HFFc6 (cell line): ENCODE measurements at regions not wholly inside any gene's neighbourhood (a gene's known extent, or its start where the extent isn't known, plus 50 kb on each side); places are given as distances from the start of the nearest gene placed in this dataset.

Source experiments
- DNase-seq: peaks from one replicate; pipeline ENCODE4 v3.0.0-alpha.2; 2018
- H3K27ac Mint-ChIP-seq: 2 replicates; pipeline ENCODE4 v1.8.0; 2020; ENCODE audit warnings: mild to moderate bottlenecking, mixed read lengths
- H3K27me3 Mint-ChIP-seq: 2 replicates; pipeline ENCODE4 v1.8.0; 2021; ENCODE audit warnings: mild to moderate bottlenecking, moderate library complexity, mixed read lengths; ENCODE audit not compliant: insufficient read depth
- H3K36me3 Mint-ChIP-seq: 2 replicates; pipeline ENCODE4 v1.8.0; 2021; ENCODE audit warnings: low read depth, mixed read lengths
- H3K4me1 Mint-ChIP-seq: 2 replicates; pipeline ENCODE4 v1.8.0; 2020; ENCODE audit warnings: low read depth, mixed read lengths
- H3K4me3 Mint-ChIP-seq: 2 replicates; pipeline ENCODE4 v1.8.0; 2020; ENCODE audit warnings: mild to moderate bottlenecking, moderate library complexity, mixed read lengths
- H3K9me3 Mint-ChIP-seq: 2 replicates; pipeline ENCODE4 v1.8.0; 2020; ENCODE audit warnings: mild to moderate bottlenecking, mixed read lengths
- TF ChIP-seq, protein P1 (sequence below): fragments of 200-600 bp; sonication (generic); IDR thresholded peaks from 2 replicates; pipeline ENCODE4 v1.5.0; 2021; ENCODE audit warnings: antibody characterized with exemption, mild to moderate bottlenecking

DNA sequence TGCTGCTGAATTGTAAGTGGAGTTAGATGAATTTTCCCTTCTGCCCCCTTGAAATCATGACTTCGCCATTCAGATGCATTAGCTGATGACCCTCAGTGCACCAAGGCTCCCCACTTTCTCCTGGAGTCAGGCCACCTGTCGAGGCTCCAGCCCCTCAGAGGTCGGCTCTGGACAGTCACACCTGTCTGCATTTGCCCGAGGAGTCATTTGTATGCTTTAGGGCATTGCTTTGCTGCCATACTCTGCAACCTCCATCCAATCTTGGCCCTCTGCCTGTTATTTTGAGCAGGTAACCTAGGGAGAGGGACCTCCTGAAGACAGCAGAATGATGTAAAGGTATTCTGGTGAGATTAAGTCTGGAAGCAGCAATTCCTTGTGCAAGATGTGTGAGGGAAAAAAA, 144.8 kb downstream of the MACROH2A1 start:
- Mint-ChIP-seq H3K9me3 (no peaks in the 10 kb centered on the region), H3K27ac (peak overlapping the region; percentile 4; the same call in 1 of the 2 replicates), H3K4me1 (peaks cover 48% of the 10 kb centered on the region), H3K4me3 (no peak overlapping the region), H3K27me3 (peaks cover 3% of the 10 kb centered on the region; the same call in 1 of the 2 replicates), H3K36me3 (peaks cover 6% of the 10 kb centered on the region; the same call in 1 of the 2 replicates)
- TF ChIP-seq, protein P1, sequence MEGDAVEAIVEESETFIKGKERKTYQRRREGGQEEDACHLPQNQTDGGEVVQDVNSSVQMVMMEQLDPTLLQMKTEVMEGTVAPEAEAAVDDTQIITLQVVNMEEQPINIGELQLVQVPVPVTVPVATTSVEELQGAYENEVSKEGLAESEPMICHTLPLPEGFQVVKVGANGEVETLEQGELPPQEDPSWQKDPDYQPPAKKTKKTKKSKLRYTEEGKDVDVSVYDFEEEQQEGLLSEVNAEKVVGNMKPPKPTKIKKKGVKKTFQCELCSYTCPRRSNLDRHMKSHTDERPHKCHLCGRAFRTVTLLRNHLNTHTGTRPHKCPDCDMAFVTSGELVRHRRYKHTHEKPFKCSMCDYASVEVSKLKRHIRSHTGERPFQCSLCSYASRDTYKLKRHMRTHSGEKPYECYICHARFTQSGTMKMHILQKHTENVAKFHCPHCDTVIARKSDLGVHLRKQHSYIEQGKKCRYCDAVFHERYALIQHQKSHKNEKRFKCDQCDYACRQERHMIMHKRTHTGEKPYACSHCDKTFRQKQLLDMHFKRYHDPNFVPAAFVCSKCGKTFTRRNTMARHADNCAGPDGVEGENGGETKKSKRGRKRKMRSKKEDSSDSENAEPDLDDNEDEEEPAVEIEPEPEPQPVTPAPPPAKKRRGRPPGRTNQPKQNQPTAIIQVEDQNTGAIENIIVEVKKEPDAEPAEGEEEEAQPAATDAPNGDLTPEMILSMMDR: no peak
- DNase-seq: no peak

DNA sequence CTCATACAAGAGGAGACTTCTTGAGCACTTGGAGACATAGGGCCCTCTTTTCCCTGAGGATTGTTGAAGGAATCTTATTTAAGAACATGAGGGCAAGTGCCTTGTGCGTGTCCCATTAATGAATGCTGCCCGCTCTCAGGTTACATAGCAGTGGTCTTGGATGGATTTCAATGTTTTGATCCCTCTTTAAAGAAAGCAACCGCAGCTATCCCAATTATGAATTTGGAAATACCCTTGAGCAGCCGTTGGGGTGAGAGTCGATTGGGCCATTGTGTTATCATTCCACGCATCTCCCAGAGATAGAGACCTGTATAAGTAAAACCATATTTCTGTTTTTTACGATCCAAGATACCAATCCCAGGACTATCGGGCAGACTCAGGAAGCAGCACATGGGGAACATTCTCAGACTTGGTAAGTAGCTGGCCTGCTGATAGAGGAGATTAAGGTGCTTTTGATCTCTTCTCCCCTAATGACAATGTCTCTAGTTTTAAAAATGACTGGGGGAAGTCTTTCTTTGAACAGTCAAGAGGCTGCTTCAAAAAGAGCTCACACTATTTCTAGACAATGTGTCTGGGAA, 145.3 kb downstream of the MACROH2A1 start:
- DNase-seq: peak; percentile 44
- TF ChIP-seq, protein P1: no peak
- Mint-ChIP-seq H3K27me3 (peaks cover 3% of the 10 kb centered on the region), H3K27ac (peak overlapping the region; percentile 4; the same call in 1 of the 2 replicates), H3K4me3 (peak overlapping the region; percentile 24; the same call in 1 of the 2 replicates), H3K36me3 (peaks cover 6% of the 10 kb centered on the region; the same call in 1 of the 2 replicates), H3K4me1 (peaks cover 53% of the 10 kb centered on the region), H3K9me3 (no peaks in the 10 kb centered on the region)

DNA sequence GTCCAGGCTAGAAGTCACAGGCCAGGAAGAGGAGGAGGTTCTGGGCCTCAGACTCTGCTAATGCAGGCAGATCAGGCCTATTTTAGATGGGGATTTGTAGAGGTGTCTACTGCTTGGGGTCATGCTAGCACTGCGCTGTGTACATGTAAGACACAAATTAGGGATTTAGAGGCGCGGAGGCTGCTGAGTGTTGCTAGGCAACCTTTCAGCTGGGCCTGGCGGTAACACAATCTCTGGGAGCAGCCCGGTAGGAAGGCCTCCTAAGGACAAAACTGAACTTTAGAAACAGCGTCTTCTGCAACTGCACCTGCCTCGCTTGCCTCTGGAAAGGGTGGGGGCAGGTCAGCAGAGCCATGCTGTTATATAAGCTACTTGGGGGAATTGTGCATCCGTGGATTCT, 147.9 kb downstream of the MACROH2A1 start:
- Mint-ChIP-seq H3K36me3 (peaks cover 6% of the 10 kb centered on the region; the same call in 1 of the 2 replicates), H3K4me1 (peaks cover 79% of the 10 kb centered on the region), H3K27me3 (peaks cover 4% of the 10 kb centered on the region), H3K27ac (no peak overlapping the region), H3K4me3 (no peak overlapping the region), H3K9me3 (no peaks in the 10 kb centered on the region)
- TF ChIP-seq, protein P1: no peak
- no peak for DNase-seq

DNA sequence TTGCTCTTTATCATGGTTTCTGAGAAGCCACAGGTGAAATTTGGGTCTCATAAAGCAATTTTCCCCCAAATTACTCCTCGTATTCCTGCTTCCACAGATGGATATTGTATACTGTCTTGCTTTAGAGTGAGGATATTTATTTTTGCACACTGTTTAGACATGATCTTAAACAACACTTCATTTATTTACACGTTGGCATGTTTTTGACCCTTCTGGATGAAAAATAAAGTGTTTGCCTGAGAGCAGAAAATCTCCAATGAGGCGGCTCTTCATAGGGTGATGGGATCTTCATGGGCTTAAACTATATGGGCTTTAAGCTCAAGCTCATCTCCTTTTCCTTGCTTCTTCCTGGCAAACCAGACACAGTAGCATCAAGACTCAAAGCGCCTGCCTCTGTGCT, 148.4 kb downstream of the MACROH2A1 start:
- no peak overlapping the region for H3K27ac Mint-ChIP-seq
- no peak for DNase-seq
- TF ChIP-seq, protein P1: no peak
- H3K9me3 Mint-ChIP-seq: no peaks in the 10 kb centered on the region
- H3K4me1 Mint-ChIP-seq: peaks cover 80% of the 10 kb centered on the region
- peaks cover 6% of the 10 kb centered on the region; the same call in 1 of the 2 replicates for H3K36me3 Mint-ChIP-seq
- no peak overlapping the region for H3K4me3 Mint-ChIP-seq
- peaks cover 4% of the 10 kb centered on the region for H3K27me3 Mint-ChIP-seq

- Mint-ChIP-seq H3K36me3 (peaks cover 6% of the 10 kb centered on the region; the same call in 1 of the 2 replicates), H3K4me1 (peaks cover 80% of the 10 kb centered on the region), H3K27ac (peak overlapping the region; percentile 65), H3K9me3 (no peaks in the 10 kb centered on the region), H3K27me3 (peaks cover 4% of the 10 kb centered on the region), H3K4me3 (no peak overlapping the region)
- TF ChIP-seq, protein P1: no peak
- peak; percentile 55 for DNase-seq
Measured at GRCh38 chr5:135249658-135250057, 149.4 kb downstream of the MACROH2A1 start.
